Hematopoietic multipotent progenitor cell treated with erythropoietin and hydrocortisone succinate and interleukin-3 and kit ligand, for 4 days (in vitro differentiated cells): ENCODE measurements at regions not wholly inside any gene's neighbourhood (a gene's known extent, or its start where the extent isn't known, plus 50 kb on each side); places are given as distances from the start of the nearest gene placed in this dataset.

ENCODE experiments used
- DNase-seq: peaks from one replicate; pipeline ENCODE4 v3.0.0-alpha.2; 2015

DNA sequence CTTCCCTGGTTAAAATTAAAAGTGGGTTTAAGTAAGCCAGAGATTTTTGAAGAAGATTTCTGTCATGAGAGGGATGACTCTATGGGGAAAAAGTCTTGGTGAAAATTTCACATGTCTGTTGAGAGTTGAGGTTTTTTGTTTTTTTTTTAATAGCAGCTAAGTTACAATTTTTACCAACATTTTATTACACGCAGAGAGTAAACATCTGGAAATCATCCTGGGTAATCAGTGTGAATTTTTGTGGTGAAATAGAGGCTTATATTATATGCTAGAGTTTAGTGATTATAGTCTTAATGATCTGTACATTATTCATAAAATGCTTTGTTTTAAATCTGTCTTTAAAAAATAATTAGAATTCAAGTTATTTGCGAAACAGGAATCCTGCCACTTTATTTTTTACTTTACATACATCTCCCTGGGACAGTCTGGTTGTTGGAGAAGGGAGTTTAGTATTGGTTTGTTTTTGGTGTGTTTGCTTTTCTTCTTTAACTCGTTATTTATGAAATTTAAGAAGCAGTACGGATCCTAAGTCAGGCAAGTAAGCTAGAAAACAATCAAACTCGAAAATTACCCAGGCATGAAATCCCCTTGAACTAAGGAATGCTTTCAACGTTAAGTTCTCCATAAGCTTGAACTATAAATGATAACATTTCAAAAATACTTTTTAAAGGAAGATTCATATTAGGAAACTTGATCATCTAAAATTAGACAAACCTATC, 143.4 kb upstream of the TSC22D2 start:
- no peak for DNase-seq

DNA sequence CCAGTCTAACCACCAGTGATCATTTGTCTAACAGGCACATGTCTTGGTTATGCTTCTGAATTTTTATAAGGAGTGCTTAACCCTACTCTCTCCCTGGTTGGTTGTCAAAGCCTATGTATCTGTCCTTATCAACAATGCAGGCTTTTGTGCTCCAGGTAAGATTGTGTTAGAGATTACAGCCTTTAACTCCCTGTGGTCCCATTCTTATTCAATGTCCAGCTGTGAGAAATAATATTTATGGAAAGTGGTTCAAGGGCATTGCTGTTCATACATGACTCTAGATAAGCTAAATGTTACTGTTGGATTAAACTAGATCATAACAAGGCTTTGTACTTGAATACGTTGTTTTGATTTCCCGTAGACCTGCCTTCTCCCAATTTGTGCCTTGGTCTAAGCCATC, 146.1 kb upstream of the TSC22D2 start:
- no peak for DNase-seq

DNA sequence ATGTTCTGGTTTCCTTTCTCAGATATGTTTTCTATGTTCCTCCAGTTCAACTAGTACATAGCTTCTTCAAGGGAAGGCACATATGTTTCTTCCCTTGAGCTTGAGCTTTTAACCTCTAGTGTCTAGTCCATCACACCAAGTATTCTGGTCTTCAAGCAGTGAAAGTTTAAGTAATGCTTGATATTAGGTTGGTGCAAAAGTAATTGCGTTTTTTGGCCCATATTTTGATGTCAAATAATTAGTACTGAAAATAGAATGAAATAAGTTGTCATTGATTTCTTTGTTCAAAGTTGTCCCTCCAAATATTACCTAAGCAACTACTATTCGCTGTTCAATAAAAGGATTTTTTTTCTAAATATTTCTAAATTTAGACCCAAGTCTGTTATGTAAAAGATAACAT, 146.7 kb upstream of the TSC22D2 start:
- DNase-seq: no peak

DNA sequence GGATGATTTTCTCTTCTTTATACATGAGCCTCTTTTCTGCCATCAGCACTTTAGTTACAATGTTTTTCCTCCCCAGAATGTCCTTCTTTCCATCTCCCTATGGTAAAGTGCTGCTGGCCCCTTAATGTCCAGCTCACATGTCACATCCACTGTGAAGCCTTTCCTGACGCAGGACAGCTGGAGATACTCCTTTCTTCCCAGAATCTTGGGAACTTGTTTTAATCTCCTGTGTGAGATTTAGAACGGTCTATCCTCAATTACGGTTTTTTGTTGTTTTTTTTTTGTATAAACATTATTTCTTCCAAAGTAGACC, 147.7 kb upstream of the TSC22D2 start:
- DNase-seq: no peak

GRCh38 chr3:150259526-150260397, 148.3 kb upstream of the TSC22D2 start:
- DNase-seq: no peak

DNA sequence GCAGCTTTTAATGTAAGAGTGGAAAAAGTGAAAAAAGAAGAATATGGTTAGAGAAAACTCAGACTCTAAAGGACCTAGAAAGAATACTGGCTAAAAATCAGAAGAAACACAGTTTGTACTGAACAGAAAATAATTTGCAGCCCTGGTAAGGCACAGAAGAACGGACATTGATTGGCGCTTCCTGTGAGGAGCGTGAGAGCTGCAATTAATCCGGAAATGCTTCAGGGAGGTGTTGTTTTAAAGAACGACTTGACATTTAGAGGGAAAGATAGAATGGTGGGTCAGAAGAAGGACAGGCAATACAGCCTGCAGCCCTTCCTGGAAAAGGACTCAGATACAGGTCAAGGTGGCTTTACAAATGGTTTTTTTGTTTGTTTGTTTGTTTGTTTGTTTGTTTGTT, 151.3 kb upstream of the TSC22D2 start:
- DNase-seq: peak; percentile 14

DNA sequence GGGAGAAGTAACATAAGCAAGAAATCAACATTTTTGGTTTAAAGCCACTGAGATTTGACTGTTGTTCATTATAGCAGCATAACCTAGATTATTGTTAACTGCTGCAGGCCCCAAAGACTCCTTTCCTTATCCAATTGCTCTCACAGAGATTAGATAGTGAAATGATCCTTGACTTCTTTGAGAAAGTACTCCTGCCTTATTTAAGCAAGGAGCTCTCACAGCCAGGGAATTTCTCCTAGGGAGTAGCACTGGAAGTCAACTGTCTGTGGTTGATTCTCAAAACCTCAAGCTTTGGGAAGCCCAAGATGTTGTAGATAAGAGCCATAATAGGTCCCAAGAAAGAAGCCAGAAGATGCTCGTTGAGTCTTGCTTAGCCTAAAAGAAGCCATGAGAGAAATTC, 151.8 kb upstream of the TSC22D2 start:
- no peak for DNase-seq

DNA sequence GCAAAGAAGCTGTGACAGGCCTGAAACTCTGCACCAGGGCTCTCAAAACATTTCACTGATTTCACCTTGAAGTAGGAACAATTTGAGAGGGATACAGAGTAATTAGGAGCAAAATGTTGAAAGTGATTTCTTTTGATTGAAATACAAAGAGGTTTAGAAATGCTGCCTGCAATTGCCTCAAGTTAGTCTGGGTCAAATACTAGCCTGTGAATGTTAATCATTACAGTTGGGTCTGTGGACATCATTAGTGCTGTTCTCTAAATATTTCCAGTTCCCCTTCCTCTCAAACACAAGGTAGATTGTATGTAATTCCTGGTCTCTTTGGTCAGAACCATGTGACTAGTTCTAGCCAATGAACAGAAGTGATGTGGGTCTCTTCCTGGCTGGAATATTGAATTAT, 152.3 kb upstream of the TSC22D2 start:
- no peak for DNase-seq

DNA sequence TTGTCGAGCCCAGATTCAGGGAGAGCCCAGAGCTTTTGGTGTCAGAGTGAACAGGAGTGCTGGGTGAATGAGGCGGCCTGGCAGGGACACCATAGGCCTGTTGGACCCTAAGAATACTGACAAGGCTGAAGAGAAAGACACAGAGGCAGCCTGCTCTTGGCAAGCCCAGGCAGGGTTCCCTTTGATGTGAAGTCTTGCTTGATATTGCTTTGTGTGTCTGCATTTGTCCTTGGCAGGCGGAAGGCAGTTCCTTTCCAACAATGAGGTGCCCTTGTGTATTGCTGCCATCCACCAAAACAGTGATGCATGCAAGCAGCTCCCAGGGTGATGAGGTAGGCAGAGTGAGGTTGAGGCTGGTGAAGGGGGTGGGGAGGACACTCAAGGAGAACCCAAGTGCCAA, 152.7 kb upstream of the TSC22D2 start:
- no peak for DNase-seq

DNA sequence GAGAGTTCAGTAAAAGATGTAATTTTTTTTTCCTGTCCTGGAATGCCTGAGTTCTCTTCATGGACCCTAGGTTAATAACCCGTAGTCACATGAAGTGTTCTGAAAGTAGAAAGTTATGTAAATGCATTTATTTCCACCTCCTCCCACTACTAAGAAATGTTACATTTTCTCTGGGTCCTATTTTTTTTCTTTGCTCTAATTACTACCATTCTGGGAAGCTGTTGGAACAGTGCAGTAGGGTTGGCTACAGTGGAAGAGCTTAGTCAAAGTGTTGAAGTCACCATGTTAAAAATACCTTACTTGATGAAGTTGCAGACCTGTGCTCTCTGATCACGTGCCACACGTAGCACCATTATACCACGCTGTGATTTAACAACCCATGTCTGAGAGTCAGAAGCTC, 153.8 kb upstream of the TSC22D2 start:
- no peak for DNase-seq

DNA sequence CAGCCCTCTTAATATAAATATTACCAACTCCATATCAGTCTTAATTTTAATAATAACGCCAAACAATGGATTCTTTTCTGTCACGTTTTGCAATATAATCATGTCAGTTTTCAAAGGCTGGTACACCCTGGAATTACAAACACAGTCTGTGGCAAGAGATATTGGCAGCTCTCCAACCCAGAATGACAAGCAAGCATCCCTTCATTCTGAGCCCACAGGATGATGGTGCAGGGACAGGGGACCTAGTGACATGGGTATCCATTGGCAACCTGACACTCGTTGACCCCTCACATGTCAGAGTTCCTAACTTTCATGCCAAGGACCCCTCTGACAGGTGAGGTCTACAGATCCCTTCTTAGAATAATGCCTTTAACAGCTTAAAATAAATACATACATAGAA, 154.5 kb upstream of the TSC22D2 start:
- peak; percentile 95 for DNase-seq

GRCh38 chr3:150252462-150252861, 155.6 kb upstream of the TSC22D2 start:
- peak; percentile 44 for DNase-seq

- peak; percentile 65 for DNase-seq
These were observed 156.7 kb upstream of the TSC22D2 start for GRCh38 chr3:150251187-150252062.

GRCh38 chr3:150249779-150250470, 158.2 kb upstream of the TSC22D2 start:
- DNase-seq: no peak

GRCh38 chr3:150248888-150249681, 159.0 kb upstream of the TSC22D2 start:
- no peak for DNase-seq

GRCh38 chr3:150248116-150248887, 159.8 kb upstream of the TSC22D2 start:
- DNase-seq: no peak

- DNase-seq: no peak
These were observed 160.7 kb upstream of the TSC22D2 start for GRCh38 chr3:150247441-150247840.

DNA sequence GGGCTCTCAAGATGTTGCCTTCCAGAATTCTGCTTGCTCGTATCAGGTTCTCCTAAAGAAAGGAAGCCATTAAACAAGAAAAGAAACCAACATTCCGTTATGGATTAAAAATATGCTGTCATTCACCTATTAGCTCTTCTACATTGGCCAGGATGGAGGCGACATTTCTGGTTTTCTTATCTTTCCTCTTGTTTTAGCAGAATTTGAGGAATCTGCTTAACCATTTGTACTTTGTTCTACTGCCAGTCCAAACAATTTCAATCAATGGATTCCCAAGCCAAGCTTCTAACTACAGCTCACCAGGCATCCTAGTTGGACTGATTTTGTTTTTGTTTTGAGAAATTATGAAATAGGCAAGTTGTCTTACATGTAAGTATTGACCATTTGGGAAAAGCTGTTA, 164.6 kb upstream of the TSC22D2 start:
- no peak for DNase-seq

DNA sequence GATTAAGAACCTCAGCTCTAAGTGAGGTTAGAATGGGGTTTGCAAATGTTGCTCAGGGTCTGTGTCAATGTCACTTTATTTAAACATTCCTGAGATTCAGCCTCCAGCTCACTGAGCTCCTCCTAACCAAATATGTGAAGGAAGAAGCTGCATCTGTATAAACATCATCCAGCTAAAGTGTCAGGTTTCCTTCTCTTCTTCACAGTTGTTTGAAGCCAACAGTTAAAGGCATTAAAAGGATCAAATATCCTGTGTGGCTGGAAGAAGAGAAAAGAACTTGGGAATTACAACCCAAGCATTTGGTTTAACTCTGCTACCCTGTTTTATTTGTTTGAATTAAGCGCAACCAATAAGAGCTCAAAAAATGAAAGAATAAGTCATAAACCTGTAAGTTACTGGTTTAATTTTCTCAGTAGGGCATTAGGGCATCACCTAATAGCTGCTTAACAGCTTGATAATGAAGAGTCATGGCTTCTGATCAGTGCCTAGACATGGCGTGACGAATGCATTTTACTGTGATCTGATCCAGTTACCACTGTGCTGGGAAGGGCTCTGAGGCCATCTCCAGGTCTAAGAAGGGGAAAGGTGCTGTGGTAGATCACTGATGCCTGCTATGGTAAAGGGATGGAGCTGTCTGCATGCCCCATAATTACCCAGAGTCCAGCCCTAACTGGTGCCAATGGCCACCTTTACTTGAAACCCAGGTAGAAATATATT, 165.7 kb upstream of the TSC22D2 start:
- no peak for DNase-seq

DNA sequence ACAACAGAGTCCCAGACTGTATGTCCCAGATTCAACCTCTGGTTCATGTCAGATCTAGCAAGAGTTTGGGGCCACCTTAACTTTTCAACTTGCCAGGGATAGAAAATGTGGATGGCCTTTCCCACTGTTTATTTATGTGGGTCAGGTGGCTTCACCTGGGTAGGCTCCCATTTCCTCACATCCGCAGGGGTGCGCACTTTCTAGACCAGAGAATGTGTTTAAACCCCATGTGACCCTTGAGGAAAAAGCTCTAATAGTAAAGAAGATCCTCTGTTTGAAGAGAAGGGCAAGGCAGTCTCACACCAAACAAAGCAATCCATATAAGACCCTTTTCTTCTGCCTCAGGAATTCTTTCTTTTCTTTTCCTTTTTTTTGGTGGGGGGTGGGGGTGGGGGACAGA, 167.2 kb upstream of the TSC22D2 start:
- no peak for DNase-seq

DNA sequence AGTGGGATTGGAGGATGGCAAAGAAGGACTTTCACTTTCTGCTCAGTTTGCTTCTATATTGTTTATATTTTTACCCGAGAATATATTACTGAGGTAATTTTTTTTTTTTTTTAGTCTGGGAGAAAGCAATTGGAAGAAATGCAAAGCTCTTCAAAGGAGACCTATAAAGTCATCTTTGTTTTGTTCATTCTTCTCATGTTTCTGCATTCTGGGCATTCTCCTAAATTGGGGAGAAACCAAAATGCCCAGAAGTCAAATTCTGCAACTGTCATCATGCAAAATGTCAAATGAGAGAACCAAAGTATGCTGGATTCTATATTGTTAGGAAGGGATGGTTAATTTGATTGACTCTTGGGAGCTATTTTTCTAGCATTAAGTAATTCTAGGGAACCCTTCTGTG, 168.3 kb upstream of the TSC22D2 start:
- DNase-seq: no peak
